SK-N-SH treated with all-trans-retinoic acid at 6 μM for 48 hours (cell line): ENCODE measurements at regions not wholly inside any gene's neighbourhood (a gene's known extent, or its start where the extent isn't known, plus 50 kb on each side); places are given as distances from the start of the nearest gene placed in this dataset.

Experiments
- ATAC-seq: fragments of 200-7000 bp; cut with Tn5 transposase; 3 replicates; pipeline ENCODE4 v1.9.1; 2020; ENCODE audit warnings: mild to moderate bottlenecking, moderate library complexity
- ARNTL ChIP-seq: fragments of 450-650 bp; formaldehyde crosslinking; IDR thresholded peaks from 2 replicates; pipeline ENCODE4 v1.5.0; 2020; ENCODE audit warnings: low read depth, mild to moderate bottlenecking, moderate library complexity, borderline replicate concordance
- CREB5 ChIP-seq: fragments of 250-450 bp; sonication (Bioruptor Pico); IDR thresholded peaks from 2 replicates; pipeline ENCODE4 v1.5.1; 2020; ENCODE audit warnings: low read depth, mild to moderate bottlenecking, moderate library complexity
- CSDC2 ChIP-seq: fragments of 250-450 bp; sonication (Bioruptor Pico); IDR thresholded peaks from 2 replicates; pipeline ENCODE4 v1.5.0; 2020; ENCODE audit warnings: mild to moderate bottlenecking, moderate library complexity
- ESRRG ChIP-seq: fragments of 250-450 bp; sonication (Bioruptor Pico); IDR thresholded peaks from 2 replicates; pipeline ENCODE4 v1.6.1; 2021; ENCODE audit warnings: mild to moderate bottlenecking
- GLIS3 ChIP-seq: fragments of 250-450 bp; sonication (Bioruptor Pico); IDR thresholded peaks from 2 replicates; pipeline ENCODE4 v1.5.0; 2020; ENCODE audit warnings: mild to moderate bottlenecking, moderate library complexity
- ISL1 ChIP-seq: fragments of 250-450 bp; sonication (Bioruptor Pico); IDR thresholded peaks from 2 replicates; pipeline ENCODE4 v2.1.2; 2022; ENCODE audit warnings: mild to moderate bottlenecking, moderate library complexity
- OSR1 ChIP-seq: fragments of 250-450 bp; sonication (Bioruptor Pico); IDR thresholded peaks from 2 replicates; pipeline ENCODE4 v1.8.0; 2022; ENCODE audit warnings: moderate library complexity, mild to moderate bottlenecking, inconsistent platforms
- PATZ1 ChIP-seq: fragments of 250-450 bp; sonication (Bioruptor Pico); IDR thresholded peaks from 2 replicates; pipeline ENCODE4 v1.8.0; 2020; ENCODE audit warnings: mild to moderate bottlenecking, moderate library complexity, borderline replicate concordance
- POU6F1 ChIP-seq: fragments of 250-450 bp; sonication (Bioruptor Pico); IDR thresholded peaks from 2 replicates; pipeline ENCODE4 v1.8.0; 2021; ENCODE audit warnings: low read depth, mild to moderate bottlenecking, moderate library complexity, borderline replicate concordance
- SNAI2 ChIP-seq: fragments of 250-450 bp; sonication (Bioruptor Pico); IDR thresholded peaks from 2 replicates; pipeline ENCODE4 v1.5.0; 2020; ENCODE audit warnings: mild to moderate bottlenecking, moderate library complexity
- TCF4 ChIP-seq: fragments of 250-450 bp; sonication (Bioruptor Pico); IDR thresholded peaks from 2 replicates; pipeline ENCODE4 v1.8.0; 2021; ENCODE audit warnings: mild to moderate bottlenecking, moderate library complexity, borderline replicate concordance
- TOX ChIP-seq: fragments of 250-450 bp; sonication (Bioruptor Pico); IDR thresholded peaks from 2 replicates; pipeline ENCODE4 v1.8.0; 2021; ENCODE audit warnings: mild to moderate bottlenecking, moderate library complexity, borderline replicate concordance
- TSHZ2 ChIP-seq: fragments of 250-450 bp; sonication (Bioruptor Pico); IDR thresholded peaks from 2 replicates; pipeline ENCODE4 v1.5.0; 2020; ENCODE audit warnings: mild to moderate bottlenecking, moderate library complexity
- ZC3H10 ChIP-seq: fragments of 250-450 bp; sonication (Bioruptor Pico); IDR thresholded peaks from 2 replicates; pipeline ENCODE4 v1.5.1; 2021; ENCODE audit warnings: mild to moderate bottlenecking, moderate library complexity
- ZFP3 ChIP-seq: fragments of 250-450 bp; sonication (Bioruptor Pico); IDR thresholded peaks from 2 replicates; pipeline ENCODE4 v1.5.0; 2020; ENCODE audit warnings: mild to moderate bottlenecking, moderate library complexity
- ZNF565 ChIP-seq: fragments of 450-650 bp; formaldehyde crosslinking; conservative IDR thresholded peaks from 2 replicates; pipeline ENCODE4 v1.5.0; 2020; ENCODE audit warnings: low read depth, mild to moderate bottlenecking, moderate library complexity
- ZNF70 ChIP-seq: fragments of 450-650 bp; formaldehyde crosslinking; IDR thresholded peaks from 2 replicates; pipeline ENCODE4 v1.5.0; 2020; ENCODE audit warnings: mild to moderate bottlenecking, moderate library complexity
- ZNF8 ChIP-seq: fragments of 450-650 bp; formaldehyde crosslinking; IDR thresholded peaks from 2 replicates; pipeline ENCODE4 v1.5.0; 2020; ENCODE audit warnings: mild to moderate bottlenecking, moderate library complexity

- ATAC-seq = no peak
- TF ChIP-seq OSR1 (no peak), ESRRG (CRISPR knock-in tag) (no peak), CSDC2 (CRISPR knock-in tag) (no peak), PATZ1 (no peak), TSHZ2 (no peak), SNAI2 (CRISPR knock-in tag) (no peak)
Measured at GRCh38 chr7:33744293-33745075, 160.9 kb upstream of the BMPER start.

GRCh38 chr7:33745934-33746333, 159.4 kb upstream of the BMPER start:
- TF ChIP-seq ESRRG (CRISPR knock-in tag) (no peak), POU6F1 (CRISPR knock-in tag) (no peak), TSHZ2 (no peak), ZNF565 (no peak), OSR1 (no peak), SNAI2 (CRISPR knock-in tag) (no peak), ZC3H10 (CRISPR knock-in tag) (no peak), ZNF8 (CRISPR knock-in tag) (no peak), PATZ1 (no peak), TOX (no peak), ZFP3 (no peak), GLIS3 (CRISPR knock-in tag) (no peak), TCF4 (CRISPR knock-in tag) (no peak), ZNF70 (CRISPR knock-in tag) (no peak), CREB5 (CRISPR knock-in tag) (no peak), ARNTL (CRISPR knock-in tag) (no peak), ISL1 (CRISPR knock-in tag) (no peak)
- no peak for ATAC-seq
